DOHH2 (cell line): ENCODE measurements at regions not wholly inside any gene's neighbourhood (a gene's known extent, or its start where the extent isn't known, plus 50 kb on each side); places are given as distances from the start of the nearest gene placed in this dataset.

ENCODE experiments used
- H3F3A ChIP-seq: fragments of 200-600 bp; sonication (generic), shearing (Covaris generic); 2 replicates; pipeline ENCODE4 v1.6.0; 2016; ENCODE audit warnings: antibody characterized with exemption, mild to moderate bottlenecking; ENCODE audit not compliant: control insufficient read depth, insufficient read depth
- H3K27ac ChIP-seq: fragments of 200-600 bp; sonication (generic); 2 replicates; pipeline ENCODE4 v1.5.1; 2014; ENCODE audit warnings: low read depth, mild to moderate bottlenecking, low read length, moderate library complexity
- H3K27me3 ChIP-seq: fragments of 200-600 bp; sonication (generic); 2 replicates; pipeline ENCODE4 v1.6.1; 2014; ENCODE audit warnings: mild to moderate bottlenecking, low read length, mixed read lengths; ENCODE audit not compliant: control insufficient read depth
- H3K36me3 ChIP-seq: fragments of 200-600 bp; sonication (generic); 2 replicates; pipeline ENCODE4 v1.6.1; 2014; ENCODE audit warnings: mild to moderate bottlenecking, low read length, moderate library complexity, mixed read lengths; ENCODE audit not compliant: control insufficient read depth
- H3K4me1 ChIP-seq: fragments of 200-600 bp; sonication (generic); 2 replicates; pipeline ENCODE4 v1.6.1; 2014; ENCODE audit warnings: mild to moderate bottlenecking, low read length, mixed read lengths; ENCODE audit not compliant: control insufficient read depth
- H3K4me2 ChIP-seq: fragments of 200-600 bp; sonication (generic); 2 replicates; pipeline ENCODE4 v1.6.0; 2014; ENCODE audit warnings: mild to moderate bottlenecking, low read length, moderate library complexity
- H3K4me3 ChIP-seq: fragments of 200-600 bp; sonication (generic); 2 replicates; pipeline ENCODE4 v1.5.1; 2014; ENCODE audit warnings: mild to moderate bottlenecking, low read length, mixed read lengths
- H3K79me2 ChIP-seq: fragments of 200-600 bp; sonication (generic); 2 replicates; pipeline ENCODE4 v1.6.1; 2014; ENCODE audit warnings: mild to moderate bottlenecking, low read length, mixed read lengths; ENCODE audit not compliant: control insufficient read depth
- H3K9me2 ChIP-seq: fragments of 200-600 bp; sonication (generic); replicated peaks from 2 replicates; pipeline ENCODE4 v1.6.1; 2014; ENCODE audit warnings: mild to moderate bottlenecking, low read length, mixed read lengths; ENCODE audit not compliant: control insufficient read depth
- H3K9me3 ChIP-seq: fragments of 200-600 bp; sonication (generic); 2 replicates; pipeline ENCODE4 v1.6.1; 2014; ENCODE audit warnings: antibody characterized with exemption, low read length, mixed read lengths; ENCODE audit not compliant: control insufficient read depth, insufficient read depth
- H4K20me1 ChIP-seq: fragments of 200-600 bp; sonication (generic); 2 replicates; pipeline ENCODE4 v1.6.0; 2014; ENCODE audit warnings: low read depth, mild to moderate bottlenecking, antibody characterized with exemption, low read length, moderate library complexity; ENCODE audit not compliant: control insufficient read depth, insufficient read depth
- EZH2phosphoT487 ChIP-seq: fragments of 200-600 bp; sonication (generic); IDR thresholded peaks from 2 replicates; pipeline ENCODE4 v1.6.1; 2017; ENCODE audit warnings: borderline replicate concordance, mild to moderate bottlenecking, antibody characterized with exemption, low read length, moderate library complexity, mixed read lengths
- TF ChIP-seq, protein P1 (sequence below): fragments of 200-600 bp; sonication (generic); IDR thresholded peaks from one replicate; pipeline ENCODE4 v1.5.1; 2014; ENCODE audit warnings: antibody characterized with exemption, mild to moderate bottlenecking, low read depth, low read length; ENCODE audit not compliant: poor library complexity, severe bottlenecking

DNA sequence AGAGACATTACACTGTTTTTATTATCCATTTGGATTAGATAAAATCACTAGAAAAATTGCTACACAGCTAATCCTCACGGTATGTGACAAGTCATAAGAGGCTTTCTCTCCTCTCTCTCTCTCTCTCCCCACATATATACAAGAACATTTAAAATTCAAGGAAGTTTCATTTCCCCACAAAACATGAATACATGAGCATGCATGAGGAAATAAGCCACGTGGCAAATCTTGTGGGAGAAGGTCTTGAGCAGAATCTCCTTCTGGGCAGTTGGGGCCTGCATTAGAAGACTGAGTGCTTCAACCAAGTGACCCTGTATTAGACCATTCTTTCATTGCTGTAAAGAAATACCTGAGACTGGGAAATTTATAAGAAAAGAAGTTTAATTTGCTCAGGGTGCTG is 1313.1 kb downstream of the MRPL39 start:
- no peaks in the 10 kb centered on the region; the same call in 1 of the 2 replicates for H3K9me3 ChIP-seq
- H3F3A ChIP-seq, result no peaks in the 10 kb centered on the region
- H3K4me1 ChIP-seq, result no peaks in the 10 kb centered on the region
- H3K4me3 ChIP-seq, result no peak overlapping the region
- no peak overlapping the region for H3K4me2 ChIP-seq
- H3K27ac ChIP-seq, result no peak overlapping the region
- no peaks in the 10 kb centered on the region for H4K20me1 ChIP-seq
- no peaks in the 10 kb centered on the region for H3K79me2 ChIP-seq
- TF ChIP-seq, protein P1, sequence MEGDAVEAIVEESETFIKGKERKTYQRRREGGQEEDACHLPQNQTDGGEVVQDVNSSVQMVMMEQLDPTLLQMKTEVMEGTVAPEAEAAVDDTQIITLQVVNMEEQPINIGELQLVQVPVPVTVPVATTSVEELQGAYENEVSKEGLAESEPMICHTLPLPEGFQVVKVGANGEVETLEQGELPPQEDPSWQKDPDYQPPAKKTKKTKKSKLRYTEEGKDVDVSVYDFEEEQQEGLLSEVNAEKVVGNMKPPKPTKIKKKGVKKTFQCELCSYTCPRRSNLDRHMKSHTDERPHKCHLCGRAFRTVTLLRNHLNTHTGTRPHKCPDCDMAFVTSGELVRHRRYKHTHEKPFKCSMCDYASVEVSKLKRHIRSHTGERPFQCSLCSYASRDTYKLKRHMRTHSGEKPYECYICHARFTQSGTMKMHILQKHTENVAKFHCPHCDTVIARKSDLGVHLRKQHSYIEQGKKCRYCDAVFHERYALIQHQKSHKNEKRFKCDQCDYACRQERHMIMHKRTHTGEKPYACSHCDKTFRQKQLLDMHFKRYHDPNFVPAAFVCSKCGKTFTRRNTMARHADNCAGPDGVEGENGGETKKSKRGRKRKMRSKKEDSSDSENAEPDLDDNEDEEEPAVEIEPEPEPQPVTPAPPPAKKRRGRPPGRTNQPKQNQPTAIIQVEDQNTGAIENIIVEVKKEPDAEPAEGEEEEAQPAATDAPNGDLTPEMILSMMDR, result no peak
- no peaks in the 10 kb centered on the region for H3K9me2 ChIP-seq
- H3K27me3 ChIP-seq, result no peaks in the 10 kb centered on the region
- H3K36me3 ChIP-seq, result no peaks in the 10 kb centered on the region

DNA sequence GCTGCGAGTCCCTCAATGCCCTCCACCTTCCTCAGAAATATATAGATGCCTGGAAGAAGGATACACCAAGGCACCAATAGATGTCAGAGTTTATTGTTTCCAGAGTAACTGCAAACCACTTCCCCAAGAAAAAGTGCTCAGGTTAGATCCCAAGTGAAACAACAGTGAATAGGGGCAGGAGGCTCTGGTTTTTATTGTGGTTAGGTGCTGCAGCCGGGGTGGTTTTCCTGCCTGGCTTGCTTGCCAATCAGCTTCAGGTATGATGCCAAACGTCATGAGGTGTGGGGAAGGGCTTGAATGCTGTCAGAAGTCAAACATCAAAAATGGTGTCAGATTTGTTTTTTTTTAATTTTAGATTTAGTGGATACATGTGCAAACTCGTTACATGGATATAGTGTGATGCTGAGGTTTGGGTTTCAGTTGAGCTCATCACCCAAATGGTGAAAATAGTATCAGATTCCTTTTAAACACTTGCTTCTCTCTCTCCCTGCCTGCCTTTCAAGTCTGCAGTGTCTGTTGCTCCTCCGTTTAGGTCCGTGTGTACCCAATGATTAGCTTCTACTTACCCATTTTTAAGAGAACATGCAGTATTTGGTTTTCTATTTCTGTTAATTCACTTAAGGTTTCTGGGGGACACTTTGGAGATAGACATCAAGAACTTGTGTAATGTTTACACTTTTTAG is 1317.0 kb downstream of the MRPL39 start:
- no peak overlapping the region for H3K4me3 ChIP-seq
- H3K4me1 ChIP-seq, result no peaks in the 10 kb centered on the region
- H3K4me2 ChIP-seq, result no peak overlapping the region
- H3K27ac ChIP-seq, result no peak overlapping the region
- H3F3A ChIP-seq, result no peaks in the 10 kb centered on the region
- no peaks in the 10 kb centered on the region for H3K36me3 ChIP-seq
- H3K79me2 ChIP-seq, result no peaks in the 10 kb centered on the region
- no peaks in the 10 kb centered on the region for H3K27me3 ChIP-seq
- no peaks in the 10 kb centered on the region for H3K9me3 ChIP-seq
- H3K9me2 ChIP-seq, result no peaks in the 10 kb centered on the region
- TF ChIP-seq, protein P1, result no peak
- no peak for TF ChIP-seq EZH2phosphoT487
- H4K20me1 ChIP-seq, result no peaks in the 10 kb centered on the region

DNA sequence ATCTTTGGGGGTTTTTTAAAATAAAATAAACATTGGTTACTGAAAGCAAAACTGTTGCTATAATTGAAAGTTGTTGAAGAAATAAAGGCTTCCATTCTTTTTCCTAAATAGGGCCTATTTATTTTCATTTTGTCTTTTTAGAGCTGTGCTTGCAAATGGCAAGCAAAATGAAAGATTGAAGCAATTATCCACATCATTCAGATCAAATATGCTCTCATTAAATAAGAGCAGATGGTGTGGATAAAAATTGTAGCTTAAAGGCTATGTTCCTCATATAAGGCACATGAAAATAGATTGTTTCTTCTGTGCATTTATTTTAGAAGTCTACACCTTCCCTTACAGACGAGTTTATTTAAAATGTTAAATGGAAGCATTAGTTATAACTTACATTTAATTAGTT is 1317.7 kb downstream of the MRPL39 start:
- Histone ChIP-seq H3K9me3 (no peaks in the 10 kb centered on the region), H3K27ac (no peak overlapping the region), H3K4me2 (no peak overlapping the region), H3K79me2 (no peaks in the 10 kb centered on the region), H4K20me1 (no peaks in the 10 kb centered on the region), H3K36me3 (no peaks in the 10 kb centered on the region), H3K27me3 (no peaks in the 10 kb centered on the region), H3K4me1 (no peaks in the 10 kb centered on the region), H3K4me3 (no peak overlapping the region), H3F3A (no peaks in the 10 kb centered on the region), H3K9me2 (no peaks in the 10 kb centered on the region)
- TF ChIP-seq EZH2phosphoT487, result no peak
- TF ChIP-seq, protein P1, result no peak
